ENCODE measurements at regions not wholly inside any gene's neighbourhood (a gene's known extent, or its start where the extent isn't known, plus 50 kb on each side); places are given as distances from the start of the nearest gene placed in this dataset.
"Not testable (repeated sequence)": the region's sequence is repeated elsewhere in the genome, so short reads cannot be mapped to it uniquely, and the experiment has no call there.

- no peak for DNase-seq
These were observed 188.4 kb upstream of the CCN2 start for GRCh38 chr6:132139611-132140010.

- DNase-seq: no peak
These were observed 185.8 kb upstream of the CCN2 start for GRCh38 chr6:132136981-132137380.

- no peak for DNase-seq
These were observed 184.2 kb upstream of the CCN2 start for GRCh38 chr6:132135409-132135808.

GRCh38 chr6:132133736-132134445 is 182.7 kb upstream of the CCN2 start:
- DNase-seq: no peak

GRCh38 chr6:132132924-132133639 is 181.9 kb upstream of the CCN2 start:
- no peak for DNase-seq

- DNase-seq: no peak
These were observed 181.2 kb upstream of the CCN2 start for GRCh38 chr6:132132422-132132821.

GRCh38 chr6:132131758-132132157 is 180.6 kb upstream of the CCN2 start:
- DNase-seq: no peak

GRCh38 chr6:132131351-132131750 is 180.2 kb upstream of the CCN2 start:
- no peak for DNase-seq

GRCh38 chr6:132130626-132131298 is 179.6 kb upstream of the CCN2 start:
- no peak for DNase-seq

GRCh38 chr6:132128424-132128823 is 177.3 kb upstream of the CCN2 start:
- DNase-seq: no peak

- DNase-seq: no peak
These were observed 175.0 kb upstream of the CCN2 start for GRCh38 chr6:132126150-132126549.

- DNase-seq: no peak
These were observed 171.7 kb upstream of the CCN2 start for GRCh38 chr6:132122871-132123270.

- DNase-seq: no peak
These were observed 171.0 kb upstream of the CCN2 start for GRCh38 chr6:132122176-132122575.

- DNase-seq: no peak
These were observed 167.0 kb upstream of the CCN2 start for GRCh38 chr6:132118144-132118543.

GRCh38 chr6:132115714-132116366 is 164.7 kb upstream of the CCN2 start:
- DNase-seq: no peak

GRCh38 chr6:132114201-132114825 is 163.1 kb upstream of the CCN2 start:
- DNase-seq: no peak

GRCh38 chr6:132109752-132110151 is 158.6 kb upstream of the CCN2 start:
- DNase-seq: not testable (repeated sequence)

- DNase-seq: no peak
These were observed 156.7 kb upstream of the CCN2 start for GRCh38 chr6:132107896-132108295.

- no peak for DNase-seq
These were observed 150.4 kb upstream of the CCN2 start for GRCh38 chr6:132101535-132101934.

- no peak for DNase-seq
These were observed 149.3 kb upstream of the CCN2 start for GRCh38 chr6:132100388-132100990.

- DNase-seq: no peak
These were observed 145.8 kb upstream of the CCN2 start for GRCh38 chr6:132096996-132097395.

GRCh38 chr6:132096245-132096644 is 145.1 kb upstream of the CCN2 start:
- DNase-seq: no peak

- no peak for DNase-seq
These were observed 138.0 kb upstream of the CCN2 start for GRCh38 chr6:132089173-132089572.
